Right lobe of liver (tissue), 6 donors: ENCODE measurements at regions not wholly inside any gene's neighbourhood (a gene's known extent, or its start where the extent isn't known, plus 50 kb on each side); places are given as distances from the start of the nearest gene placed in this dataset.

Source experiments
- ATAC-seq, 4 donors: fragments of 200-7000 bp; cut with Tn5 transposase; one replicate each; pipeline ENCODE4 v1.9.1; 2020; ENCODE audit warnings: mild to moderate bottlenecking in 4 of 4, moderate library complexity in 4 of 4
- DNase-seq, 3 donors: peaks; one replicate each; pipeline ENCODE4 v3.0.0-alpha.2; 2020
- H3K27ac ChIP-seq, 3 donors: fragments of 200-600 bp; one replicate each; pipeline ENCODE4 v1.8.0; 2022
- H3K27me3 ChIP-seq, 2 donors: fragments of 200-600 bp; one replicate each; pipeline ENCODE4 v1.8.0; 2022
- H3K36me3 ChIP-seq, 4 donors: fragments of 200-600 bp; sonication (generic) in 1 of 4; one replicate each; pipeline versions ENCODE4 v1.5.1 to v1.8.0; 2017 to 2022; ENCODE audit warnings: control low read depth in 1 of 4
- H3K4me1 ChIP-seq, 4 donors: fragments of 200-600 bp; sonication (generic) in 1 of 4; one replicate each; pipeline versions ENCODE4 v1.5.1 to v1.8.0; 2017 to 2022; ENCODE audit warnings: control low read depth in 1 of 4
- H3K4me3 ChIP-seq, 3 donors: fragments of 200-600 bp; one replicate each; pipeline ENCODE4 v1.8.0; 2022
- H3K9me3 ChIP-seq, 4 donors: fragments of 200-600 bp; sonication (generic) in 1 of 4; one replicate each; pipeline versions ENCODE4 v1.5.1 to v1.8.0; 2017 to 2022; ENCODE audit warnings: control low read depth in 1 of 4
- CTCF ChIP-seq, 4 donors: fragments of 200-600 bp in 3 of 4; fragments of 450-650 bp in 1 of 4; IDR thresholded peaks; one replicate each; pipeline versions ENCODE4 v1.5.1 to v1.8.0; 2016 to 2022; ENCODE audit warnings: antibody characterized with exemption in 4 of 4, mild to moderate bottlenecking in 2 of 4
- POLR2A ChIP-seq: fragments of 450-650 bp; IDR thresholded peaks from one replicate; pipeline ENCODE4 v1.6.1; 2017; ENCODE audit warnings: antibody characterized with exemption, mild to moderate bottlenecking
- WGBS: methylation state at CpG from one replicate; pipeline ENCODE4 v1.1.6; 2018; ENCODE audit warnings: low coverage, low lambda C conversion rate; ENCODE audit not compliant: insufficient coverage; ENCODE audit errors: missing lambda C conversion rate; 5-methylcytosine and 5-hydroxymethylcytosine counted together
- intact Hi-C, 2 donors: fragments of 100-400 bp; cut with DNase I; formaldehyde crosslinking; loops; one replicate each; pipeline versions ENCODE4 v1.11.2 to v1.14.1; 2022
- donor health status: DM: no; HTN: yes; CAD: no.
- donor health status: DM: no; HTN: no; CAD: no.
- donor health status: DM: no; HTN: no; CAD: no.
- donor health status: DM: no; HTN: yes; CAD: no.
- donor health status: DM: no; HTN: yes; CAD: no.

- DNase-seq (no peak), ATAC-seq (no peak)
- 75% methylated on average over 6 of the region's 6 CpGs for WGBS
- H3K27me3 ChIP-seq: no peaks in the 10 kb centered on the region
- no peak for TF ChIP-seq POLR2A
- TF ChIP-seq CTCF (IDR thresholded peaks at IDR 0.05): no peak
- no peak overlapping the region for H3K27ac ChIP-seq
- H3K4me3 ChIP-seq: no peak overlapping the region
- no peaks in the 10 kb centered on the region for H3K4me1 ChIP-seq
- no peaks in the 10 kb centered on the region for H3K9me3 ChIP-seq
- intact Hi-C loops: no loop called here
- no peaks in the 10 kb centered on the region for H3K36me3 ChIP-seq
Observed at GRCh38 chr9:115216873-115217272, 98.9 kb upstream of the TNC start.

GRCh38 chr9:115220319-115221005 lies 102.5 kb upstream of the TNC start:
- WGBS: 69% methylated on average over 8 of the region's 8 CpGs
- Histone ChIP-seq H3K4me3 (no peak overlapping the region), H3K27me3 (no peaks in the 10 kb centered on the region), H3K36me3 (no peaks in the 10 kb centered on the region), H3K4me1 (no peaks in the 10 kb centered on the region), H3K27ac (no peak overlapping the region), H3K9me3 (no peaks in the 10 kb centered on the region)
- DNase-seq (no peak), ATAC-seq (no peak)
- intact Hi-C loops: no loop called here
- no peak for TF ChIP-seq POLR2A
- no peak for TF ChIP-seq CTCF (IDR thresholded peaks at IDR 0.05)

GRCh38 chr9:115223471-115223870 lies 105.5 kb upstream of the TNC start:
- no peaks in the 10 kb centered on the region for H3K9me3 ChIP-seq
- H3K27ac ChIP-seq: no peak overlapping the region
- intact Hi-C loops: no loop called here
- ATAC-seq (no peak), DNase-seq (no peak)
- no peaks in the 10 kb centered on the region for H3K4me1 ChIP-seq
- H3K36me3 ChIP-seq: no peaks in the 10 kb centered on the region
- H3K27me3 ChIP-seq: no peaks in the 10 kb centered on the region
- TF ChIP-seq POLR2A: no peak
- TF ChIP-seq CTCF (IDR thresholded peaks at IDR 0.05): no peak
- no peak overlapping the region for H3K4me3 ChIP-seq
- 27% methylated on average over 3 of the region's 3 CpGs for whole genome bisulfite sequencing

DNA sequence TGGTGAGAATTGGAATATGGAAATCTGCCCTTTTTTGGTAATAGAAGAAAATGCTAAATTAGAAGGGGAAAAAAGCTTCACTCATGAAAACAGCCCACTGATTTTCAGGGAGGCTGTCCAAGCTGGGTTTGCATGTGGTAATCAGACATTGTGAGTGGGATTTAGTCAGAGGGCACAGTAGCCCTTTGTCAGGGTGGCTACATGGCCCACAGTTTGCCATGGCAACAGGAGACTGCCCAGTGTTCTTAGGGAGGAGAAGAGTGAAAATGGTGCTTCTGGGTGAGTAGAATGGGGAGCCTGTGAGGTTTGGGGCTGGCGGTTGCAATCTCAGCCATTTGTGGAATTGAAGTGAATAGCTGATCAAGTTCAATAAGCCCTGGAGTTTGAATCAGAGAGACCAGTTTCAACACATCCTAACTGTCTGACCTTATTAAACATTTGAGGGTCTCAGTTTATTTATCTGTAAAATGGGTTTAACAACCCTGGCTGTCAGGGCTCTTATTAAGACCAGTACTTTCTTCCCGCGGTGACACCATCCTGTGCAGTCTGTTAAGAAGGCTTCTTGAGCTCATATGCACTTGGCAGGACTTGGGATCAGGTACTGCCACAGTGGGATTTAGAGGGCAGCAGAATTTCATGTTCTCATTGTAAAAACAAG lies 107.6 kb upstream of the TNC start:
- Histone ChIP-seq H3K9me3 (no peaks in the 10 kb centered on the region), H3K27ac (no peak overlapping the region), H3K4me3 (no peak overlapping the region), H3K36me3 (no peaks in the 10 kb centered on the region), H3K27me3 (no peaks in the 10 kb centered on the region), H3K4me1 (no peaks in the 10 kb centered on the region)
- DNase-seq (no peak), ATAC-seq (no peak)
- 67% methylated on average over 1 of the region's 3 CpGs for WGBS
- TF ChIP-seq CTCF (IDR thresholded peaks at IDR 0.05) (no peak), POLR2A (no peak)
- intact Hi-C loops: no loop called here
